ENCODE measurements at regions not wholly inside any gene's neighbourhood (a gene's known extent, or its start where the extent isn't known, plus 50 kb on each side); places are given as distances from the start of the nearest gene placed in this dataset.

DNA sequence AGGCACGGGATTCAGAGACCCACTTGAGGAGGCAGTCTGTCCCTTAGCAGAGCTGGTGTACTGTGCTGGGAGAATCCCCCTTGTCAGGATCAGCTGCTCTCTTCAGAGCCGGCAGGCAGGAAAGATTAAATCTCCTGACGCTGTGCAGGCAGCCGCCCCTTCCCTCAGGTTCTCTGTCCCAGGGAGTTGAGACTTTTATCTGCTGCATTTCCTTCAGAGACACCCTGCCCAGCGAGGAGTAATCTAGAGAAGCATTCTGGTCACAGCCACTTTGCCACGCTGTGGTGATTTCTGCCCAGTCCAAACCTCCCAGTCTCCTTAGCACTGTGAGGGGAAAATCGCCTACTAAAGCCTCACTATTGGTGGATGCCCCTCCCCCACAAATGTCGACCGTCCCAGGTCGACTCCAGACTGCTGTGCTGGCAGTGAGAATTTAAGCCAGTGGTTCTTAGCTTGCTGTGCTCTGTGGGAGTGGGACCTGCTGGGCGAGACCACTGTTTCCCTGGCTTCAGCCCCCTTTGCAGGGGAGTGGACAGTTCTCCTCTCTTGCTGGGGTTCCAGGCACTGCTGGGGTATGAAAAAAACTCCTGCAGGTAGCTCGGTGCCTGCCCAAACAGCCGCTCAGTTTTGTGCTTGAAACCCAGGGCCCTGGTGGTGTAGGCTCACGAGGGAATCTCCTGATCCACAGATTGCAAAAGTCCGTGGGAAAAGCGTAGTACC lies 265.4 kb downstream of the ZWINT start:
- TF ChIP-seq CTCF (conservative IDR thresholded peaks at IDR 0.05) (no peak), EZH2 (IDR thresholded peaks at IDR 0.05; ENCODE audit: low read depth) (no peak)
